ENCODE measurements at regions not wholly inside any gene's neighbourhood (a gene's known extent, or its start where the extent isn't known, plus 50 kb on each side); places are given as distances from the start of the nearest gene placed in this dataset.

DNA sequence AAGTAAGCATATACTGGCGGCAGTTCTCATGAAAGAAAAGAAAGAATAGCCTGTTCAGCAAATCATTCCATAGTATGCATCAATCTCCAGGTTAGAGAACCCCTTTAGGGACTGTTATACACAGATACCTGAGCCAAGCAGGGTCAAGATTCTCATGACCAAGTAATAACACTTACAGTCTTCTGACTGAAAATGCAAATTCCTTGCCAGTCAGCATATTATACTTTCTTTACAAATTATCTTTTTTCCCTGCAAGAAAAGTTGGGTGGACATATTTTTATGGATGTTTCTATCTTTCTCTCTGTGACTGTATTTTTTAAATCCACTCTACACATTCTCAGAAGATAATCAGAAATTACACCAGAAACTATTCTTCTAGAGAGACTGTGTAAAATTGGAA lies 120.4 kb upstream of the COL5A2 start:
- no peak for TF ChIP-seq POLR2AphosphoS5 (IDR thresholded peaks at IDR 0.05)
- TF ChIP-seq POLR2A (IDR thresholded peaks at IDR 0.05), result no peak
- TF ChIP-seq, protein P1, sequence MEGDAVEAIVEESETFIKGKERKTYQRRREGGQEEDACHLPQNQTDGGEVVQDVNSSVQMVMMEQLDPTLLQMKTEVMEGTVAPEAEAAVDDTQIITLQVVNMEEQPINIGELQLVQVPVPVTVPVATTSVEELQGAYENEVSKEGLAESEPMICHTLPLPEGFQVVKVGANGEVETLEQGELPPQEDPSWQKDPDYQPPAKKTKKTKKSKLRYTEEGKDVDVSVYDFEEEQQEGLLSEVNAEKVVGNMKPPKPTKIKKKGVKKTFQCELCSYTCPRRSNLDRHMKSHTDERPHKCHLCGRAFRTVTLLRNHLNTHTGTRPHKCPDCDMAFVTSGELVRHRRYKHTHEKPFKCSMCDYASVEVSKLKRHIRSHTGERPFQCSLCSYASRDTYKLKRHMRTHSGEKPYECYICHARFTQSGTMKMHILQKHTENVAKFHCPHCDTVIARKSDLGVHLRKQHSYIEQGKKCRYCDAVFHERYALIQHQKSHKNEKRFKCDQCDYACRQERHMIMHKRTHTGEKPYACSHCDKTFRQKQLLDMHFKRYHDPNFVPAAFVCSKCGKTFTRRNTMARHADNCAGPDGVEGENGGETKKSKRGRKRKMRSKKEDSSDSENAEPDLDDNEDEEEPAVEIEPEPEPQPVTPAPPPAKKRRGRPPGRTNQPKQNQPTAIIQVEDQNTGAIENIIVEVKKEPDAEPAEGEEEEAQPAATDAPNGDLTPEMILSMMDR (IDR thresholded peaks at IDR 0.05), result no peak
- no peaks in the 10 kb centered on the region for H3K36me3 ChIP-seq
- no peak overlapping the region for H3K4me3 ChIP-seq
- DNase-seq (ENCODE audit: low spot score in 2 of 2), result no peak
- no peaks in the 10 kb centered on the region for H3K9me3 ChIP-seq
- no peaks in the 10 kb centered on the region for H3K4me1 ChIP-seq
- H3K27me3 ChIP-seq, result no peaks in the 10 kb centered on the region
- H3K27ac ChIP-seq, result no peak overlapping the region
- intact Hi-C loops (cut with DNase I; ENCODE audit: low total_unique reads), result no loop called here

DNA sequence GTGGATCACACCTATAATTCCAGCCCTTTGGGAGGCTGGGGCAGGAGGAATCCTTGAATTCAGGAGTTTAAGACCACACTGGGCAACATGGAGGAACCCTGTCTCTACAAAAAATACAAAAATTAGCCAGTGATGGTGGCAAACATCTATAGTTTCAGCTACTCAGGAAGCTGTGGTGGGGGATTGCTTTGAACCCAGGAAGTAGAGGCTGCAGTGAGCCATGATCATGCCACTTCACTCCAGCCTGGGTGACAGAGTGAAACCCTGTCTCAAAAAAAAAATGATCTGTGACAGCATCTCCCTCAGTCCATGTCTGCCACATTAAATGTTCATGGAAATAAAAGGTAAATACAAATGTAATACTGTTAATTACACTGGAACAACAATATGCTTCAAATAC lies 121.4 kb upstream of the COL5A2 start:
- intact Hi-C loops (cut with DNase I; ENCODE audit: low total_unique reads), result no loop called here
- no peaks in the 10 kb centered on the region for H3K27me3 ChIP-seq

DNA sequence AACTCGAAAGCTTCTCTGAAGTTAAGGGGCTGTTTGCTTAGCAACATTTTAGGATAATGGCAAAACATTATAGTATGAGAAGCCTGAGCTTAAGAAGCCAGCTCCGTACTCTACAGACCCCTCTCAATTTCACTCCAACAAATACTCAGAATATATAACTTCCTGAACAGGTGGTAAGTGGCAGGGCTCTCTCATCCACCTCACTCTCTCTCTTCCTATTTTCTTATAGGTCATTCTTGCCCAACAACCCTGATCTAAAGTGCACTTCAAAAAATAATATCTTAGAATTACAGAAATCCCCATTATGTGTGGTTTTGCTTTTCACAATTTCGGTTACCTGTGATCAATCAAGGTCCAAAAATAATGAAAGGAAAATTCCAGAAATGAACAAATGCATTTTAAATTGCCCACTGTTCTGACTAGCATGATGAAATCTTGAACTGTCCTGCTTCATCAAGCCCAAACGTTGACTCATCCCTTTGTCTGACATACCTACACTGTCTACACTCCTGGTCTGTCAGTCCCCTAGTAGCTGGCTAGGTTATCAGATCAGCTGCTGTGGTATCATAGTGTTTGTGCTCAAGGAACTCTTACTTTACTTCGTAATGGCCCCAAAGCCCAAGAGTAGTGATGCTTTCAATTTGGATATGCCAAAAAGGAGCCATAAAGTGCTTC lies 122.8 kb upstream of the COL5A2 start:
- no peak overlapping the region for H3K4me3 ChIP-seq
- H3K9me3 ChIP-seq, result no peaks in the 10 kb centered on the region
- no peak overlapping the region for H3K27ac ChIP-seq
- H3K4me1 ChIP-seq, result no peaks in the 10 kb centered on the region
- no peak for TF ChIP-seq POLR2AphosphoS5 (IDR thresholded peaks at IDR 0.05)
- no peak for TF ChIP-seq POLR2A (IDR thresholded peaks at IDR 0.05)
- TF ChIP-seq, protein P1 (IDR thresholded peaks at IDR 0.05), result no peak
- H3K36me3 ChIP-seq, result no peaks in the 10 kb centered on the region
- DNase-seq (ENCODE audit: low spot score in 2 of 2), result no peak
- intact Hi-C loops (cut with DNase I; ENCODE audit: low total_unique reads), result no loop called here
- no peaks in the 10 kb centered on the region for H3K27me3 ChIP-seq

More for the DNA sequence above, 121.4 kb upstream of the COL5A2 start:
- TF ChIP-seq, protein P1 (IDR thresholded peaks at IDR 0.05), result no peak
- no peak for TF ChIP-seq POLR2A (IDR thresholded peaks at IDR 0.05)
- no peak for TF ChIP-seq POLR2AphosphoS5 (IDR thresholded peaks at IDR 0.05)
- no peaks in the 10 kb centered on the region for H3K4me1 ChIP-seq
- H3K36me3 ChIP-seq, result no peaks in the 10 kb centered on the region
- no peak for DNase-seq (ENCODE audit: low spot score in 2 of 2)
- H3K9me3 ChIP-seq, result no peaks in the 10 kb centered on the region
- no peak overlapping the region for H3K4me3 ChIP-seq
- H3K27ac ChIP-seq, result no peak overlapping the region

DNA sequence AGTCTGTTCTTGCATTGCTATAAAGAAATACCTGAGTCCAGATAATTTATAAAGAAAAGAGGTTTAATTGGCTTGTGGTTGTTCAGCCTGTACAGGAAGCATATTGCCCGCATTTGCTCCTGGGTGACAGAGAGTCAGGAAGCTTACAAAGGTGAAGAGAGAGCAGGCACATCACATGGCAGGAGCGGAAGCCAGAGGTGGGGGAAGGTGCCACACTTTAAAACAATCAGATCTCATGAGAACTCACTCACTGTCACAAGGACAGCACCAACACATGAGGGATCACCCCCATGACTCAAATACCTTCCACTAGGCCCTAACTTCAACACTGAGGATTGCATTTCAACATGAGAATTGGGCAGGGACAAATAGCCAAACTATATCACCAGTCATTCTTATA lies 124.8 kb upstream of the COL5A2 start:
- H3K4me3 ChIP-seq, result no peak overlapping the region

DNA sequence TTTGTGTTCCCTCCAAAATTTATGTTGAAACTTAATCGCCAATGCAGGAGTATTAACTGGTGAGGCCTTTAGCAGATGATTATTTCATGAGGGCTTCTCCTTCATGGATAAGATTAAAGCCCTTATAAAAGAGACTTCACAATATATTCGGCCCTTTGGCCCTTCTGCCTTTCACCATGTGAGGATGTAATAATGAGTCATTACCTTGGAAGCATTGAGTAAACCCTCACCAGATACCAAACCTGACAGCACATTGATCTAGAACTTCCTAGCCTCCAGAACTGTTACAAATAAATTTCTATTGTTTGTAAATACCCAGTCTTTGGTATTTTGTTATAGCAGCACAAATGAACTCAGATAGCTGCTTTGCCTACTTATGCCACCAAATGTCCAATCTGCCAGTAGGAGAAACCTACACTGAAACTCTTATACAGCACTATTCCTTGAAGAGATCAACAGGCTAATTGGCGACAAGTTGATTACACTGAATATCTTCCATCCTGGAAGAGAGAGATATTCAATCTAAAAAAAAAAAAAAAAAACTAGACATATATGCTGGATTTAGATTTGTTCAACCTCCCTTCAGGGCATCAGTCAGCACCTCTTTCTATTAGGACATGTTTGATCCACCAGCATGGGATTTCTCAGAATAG lies 125.9 kb upstream of the COL5A2 start:
- H3K4me1 ChIP-seq, result no peaks in the 10 kb centered on the region
- intact Hi-C loops (cut with DNase I; ENCODE audit: low total_unique reads), result no loop called here
- no peak overlapping the region for H3K4me3 ChIP-seq
- no peaks in the 10 kb centered on the region for H3K36me3 ChIP-seq
- H3K9me3 ChIP-seq, result no peaks in the 10 kb centered on the region
- no peak overlapping the region for H3K27ac ChIP-seq
- TF ChIP-seq, protein P1 (IDR thresholded peaks at IDR 0.05), result no peak
- no peak for TF ChIP-seq POLR2A (IDR thresholded peaks at IDR 0.05)
- TF ChIP-seq POLR2AphosphoS5 (IDR thresholded peaks at IDR 0.05), result no peak
- DNase-seq (ENCODE audit: low spot score in 2 of 2), result no peak
- H3K27me3 ChIP-seq, result no peaks in the 10 kb centered on the region

More for the DNA sequence above, 124.8 kb upstream of the COL5A2 start:
- H3K9me3 ChIP-seq, result no peaks in the 10 kb centered on the region
- no peaks in the 10 kb centered on the region for H3K27me3 ChIP-seq
- no peaks in the 10 kb centered on the region for H3K4me1 ChIP-seq
- no peak overlapping the region for H3K27ac ChIP-seq
- TF ChIP-seq POLR2A (IDR thresholded peaks at IDR 0.05) (no peak), POLR2AphosphoS5 (IDR thresholded peaks at IDR 0.05) (no peak)
- TF ChIP-seq, protein P1 (IDR thresholded peaks at IDR 0.05), result no peak
- DNase-seq (ENCODE audit: low spot score in 2 of 2), result no peak
- no peaks in the 10 kb centered on the region for H3K36me3 ChIP-seq
- intact Hi-C loops (cut with DNase I; ENCODE audit: low total_unique reads), result no loop called here

Data from breast epithelium (tissue), 4 donors.